CD14-positive monocyte (primary cell): ENCODE measurements at regions not wholly inside any gene's neighbourhood (a gene's known extent, or its start where the extent isn't known, plus 50 kb on each side); places are given as distances from the start of the nearest gene placed in this dataset.

Experiments
- DNase-seq, 3 donors: peaks; one replicate each; pipeline ENCODE4 v3.0.0-alpha.2; 2011 to 2022
- H2AFZ ChIP-seq: 2 replicates; pipeline ENCODE4 v1.6.0; 2012; ENCODE audit warnings: mild to moderate bottlenecking, low read depth, low read length, inconsistent platforms; ENCODE audit not compliant: insufficient read depth, poor library complexity, severe bottlenecking
- H3K27ac ChIP-seq, 2 donors: 1 replicate in 1 of 2; 2 replicates in 1 of 2; pipeline ENCODE4 v1.5.1; 2012 to 2013; ENCODE audit warnings: low read length in 2 of 2, control low read depth in 1 of 2, inconsistent platforms in 1 of 2, low read depth in 1 of 2, mild to moderate bottlenecking in 1 of 2
- H3K27me3 ChIP-seq, 2 donors: one replicate each; pipeline versions ENCODE4 v1.6.0 to v1.6.1; 2011 to 2013; ENCODE audit warnings: low read length in 2 of 2; ENCODE audit not compliant: control insufficient read depth in 2 of 2, insufficient read depth in 2 of 2
- H3K36me3 ChIP-seq, 2 donors: replicated peaks in 1 of 2; 1 replicate in 1 of 2; 2 replicates in 1 of 2; pipeline versions ENCODE4 v1.5.1 to v1.6.1; 2012 to 2013; ENCODE audit warnings: low read length in 2 of 2, control low read depth in 1 of 2, inconsistent platforms in 1 of 2, mild to moderate bottlenecking in 1 of 2; ENCODE audit not compliant: insufficient read depth in 2 of 2, control insufficient read depth in 1 of 2
- H3K4me1 ChIP-seq, 2 donors: 1 replicate in 1 of 2; 2 replicates in 1 of 2; pipeline versions ENCODE4 v1.5.1 to v1.6.1; 2012 to 2013; ENCODE audit warnings: low read length in 2 of 2, control low read depth in 1 of 2, inconsistent platforms in 1 of 2, mild to moderate bottlenecking in 1 of 2, moderate library complexity in 1 of 2; ENCODE audit not compliant: insufficient read depth in 2 of 2, control insufficient read depth in 1 of 2
- H3K4me2 ChIP-seq: replicated peaks from 2 replicates; pipeline ENCODE3; 2012; ENCODE audit warnings: low read length, moderate library complexity, mild to moderate bottlenecking; ENCODE audit not compliant: poor library complexity, severe bottlenecking; ENCODE audit errors: extremely low read depth
- H3K4me3 ChIP-seq, 3 experiments: fragments of 200-600 bp in 1 of 3; sonication (generic) in 1 of 3; replicated peaks in 1 of 3; 1 replicate in 2 of 3; 2 replicates in 1 of 3; pipeline ENCODE4 v1.5.1; 2011 to 2013; ENCODE audit warnings: low read length in 3 of 3, mild to moderate bottlenecking in 3 of 3, control low read depth in 2 of 3, low read depth in 2 of 3, inconsistent platforms in 1 of 3, moderate library complexity in 1 of 3
- H3K79me2 ChIP-seq: 2 replicates; pipeline ENCODE4 v1.6.0; 2012; ENCODE audit warnings: mild to moderate bottlenecking, control low read depth, inconsistent platforms, low read length, moderate library complexity; ENCODE audit not compliant: insufficient read depth
- H3K9ac ChIP-seq: 2 replicates; pipeline ENCODE4 v1.6.0; 2017; ENCODE audit warnings: low read length, mild to moderate bottlenecking; ENCODE audit not compliant: insufficient read depth, poor library complexity, severe bottlenecking
- H3K9me3 ChIP-seq, 2 donors: replicated peaks in 1 of 2; 1 replicate in 1 of 2; 2 replicates in 1 of 2; pipeline versions ENCODE4 v1.5.1 to v1.6.1; 2012 to 2013; ENCODE audit warnings: low read length in 2 of 2, control low read depth in 1 of 2; ENCODE audit not compliant: control insufficient read depth in 1 of 2, insufficient read depth in 1 of 2
- H4K20me1 ChIP-seq: 2 replicates; pipeline ENCODE4 v1.6.0; 2012; ENCODE audit warnings: mild to moderate bottlenecking, low read length, control low read depth, moderate library complexity; ENCODE audit not compliant: insufficient read depth
- H3K27ac Mint-ChIP-seq, 7 donors: one replicate each; pipeline ENCODE4 v1.8.0; 2020; ENCODE audit warnings: mild to moderate bottlenecking in 7 of 7, mixed read lengths in 7 of 7, moderate library complexity in 6 of 7, inconsistent platforms in 2 of 7
- H3K27me3 Mint-ChIP-seq, 3 donors: one replicate each; pipeline ENCODE4 v1.8.0; 2021 to 2022; ENCODE audit warnings: low read depth in 3 of 3, mild to moderate bottlenecking in 3 of 3, mixed read lengths in 3 of 3, moderate library complexity in 3 of 3, inconsistent platforms in 1 of 3
- H3K36me3 Mint-ChIP-seq, 2 donors: one replicate each; pipeline ENCODE4 v1.8.0; 2020; ENCODE audit warnings: mixed read lengths in 2 of 2, inconsistent platforms in 1 of 2, mild to moderate bottlenecking in 1 of 2
- H3K4me1 Mint-ChIP-seq: one replicate; pipeline ENCODE4 v1.8.0; 2020; ENCODE audit warnings: mild to moderate bottlenecking, mixed read lengths
- H3K4me3 Mint-ChIP-seq, 2 donors: one replicate each; pipeline ENCODE4 v1.8.0; 2020; ENCODE audit warnings: mild to moderate bottlenecking in 2 of 2, mixed read lengths in 2 of 2, moderate library complexity in 1 of 2
- H3K9me3 Mint-ChIP-seq, 7 donors: one replicate each; pipeline ENCODE4 v1.8.0; 2020 to 2022; ENCODE audit warnings: mixed read lengths in 7 of 7, mild to moderate bottlenecking in 6 of 7, moderate library complexity in 6 of 7, inconsistent platforms in 2 of 7
- WGBS: methylation state at CpG from one replicate; pipeline ENCODE4 v1.1.5; 2013; ENCODE audit warnings: missing lambda C conversion rate; ENCODE audit not compliant: insufficient coverage; 5-methylcytosine and 5-hydroxymethylcytosine counted together
- intact Hi-C, 2 donors: fragments of 100-400 bp; cut with micrococcal nuclease; formaldehyde crosslinking; loops; one replicate each; pipeline versions ENCODE4 v1.15.0 to v1.15.1; 2023
- TF ChIP-seq, protein P1 (sequence below): fragments of 200-600 bp; IDR thresholded peaks from one replicate; pipeline ENCODE4 v1.8.0; 2022; ENCODE audit warnings: antibody characterized with exemption, mild to moderate bottlenecking

DNA sequence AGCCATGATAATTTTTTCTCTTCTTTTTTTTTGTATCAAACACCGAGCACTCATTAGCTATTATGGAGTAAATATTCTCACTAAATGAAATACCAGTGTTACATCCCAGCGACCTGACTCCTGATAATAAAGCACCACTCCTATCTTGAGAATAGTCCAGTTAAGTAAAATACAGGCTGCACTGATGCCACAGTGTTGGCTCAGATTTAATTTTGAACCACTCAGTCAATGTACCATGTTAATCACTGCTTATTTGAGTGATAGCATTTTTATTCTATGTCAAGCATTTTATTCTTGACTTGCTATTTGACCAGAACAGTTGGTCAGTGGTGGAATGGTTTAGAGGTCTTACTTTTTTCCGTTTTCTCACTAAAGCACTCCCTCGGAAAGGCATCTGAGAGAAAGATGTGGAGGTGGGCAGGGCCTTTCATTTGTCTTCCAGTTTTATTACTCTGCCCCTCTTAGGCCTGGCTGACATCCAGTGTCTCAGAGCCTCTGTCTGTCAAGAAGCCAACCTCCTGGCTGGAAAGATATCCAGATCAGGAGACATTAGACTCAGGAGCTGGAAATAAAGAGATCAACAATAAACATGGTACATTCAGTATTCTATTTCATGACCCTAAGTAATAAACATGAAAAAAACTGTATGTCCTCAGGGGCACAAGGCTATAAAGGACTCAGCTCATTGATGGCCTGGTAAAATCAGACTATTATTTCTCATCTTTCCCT is 457.8 kb downstream of the EPM2A start:
- Histone ChIP-seq H3K4me2 (no peak overlapping the region), H3K9me3 (peaks cover 0 to 4% of the 10 kb centered on the region in 2 donors), H3K79me2 (no peaks in the 10 kb centered on the region), H3K9ac (no peak overlapping the region), H3K4me1 (no peaks in the 10 kb centered on the region), H4K20me1 (no peaks in the 10 kb centered on the region), H2AFZ (no peak overlapping the region), H3K27me3 (no peaks in the 10 kb centered on the region), H3K4me3 (no peak overlapping the region), H3K36me3 (no peaks in the 10 kb centered on the region), H3K27ac (no peak overlapping the region)
- Mint-ChIP-seq H3K27me3 (no peaks in the 10 kb centered on the region), H3K4me3 (no peak overlapping the region), H3K9me3 (peaks cover 0 to 10% (median 5%) of the 10 kb centered on the region in 7 donors), H3K27ac (no peak overlapping the region), H3K4me1 (no peaks in the 10 kb centered on the region), H3K36me3 (no peaks in the 10 kb centered on the region)
- intact Hi-C loops: no loop called here
- DNase-seq: no peak
- TF ChIP-seq, protein P1, sequence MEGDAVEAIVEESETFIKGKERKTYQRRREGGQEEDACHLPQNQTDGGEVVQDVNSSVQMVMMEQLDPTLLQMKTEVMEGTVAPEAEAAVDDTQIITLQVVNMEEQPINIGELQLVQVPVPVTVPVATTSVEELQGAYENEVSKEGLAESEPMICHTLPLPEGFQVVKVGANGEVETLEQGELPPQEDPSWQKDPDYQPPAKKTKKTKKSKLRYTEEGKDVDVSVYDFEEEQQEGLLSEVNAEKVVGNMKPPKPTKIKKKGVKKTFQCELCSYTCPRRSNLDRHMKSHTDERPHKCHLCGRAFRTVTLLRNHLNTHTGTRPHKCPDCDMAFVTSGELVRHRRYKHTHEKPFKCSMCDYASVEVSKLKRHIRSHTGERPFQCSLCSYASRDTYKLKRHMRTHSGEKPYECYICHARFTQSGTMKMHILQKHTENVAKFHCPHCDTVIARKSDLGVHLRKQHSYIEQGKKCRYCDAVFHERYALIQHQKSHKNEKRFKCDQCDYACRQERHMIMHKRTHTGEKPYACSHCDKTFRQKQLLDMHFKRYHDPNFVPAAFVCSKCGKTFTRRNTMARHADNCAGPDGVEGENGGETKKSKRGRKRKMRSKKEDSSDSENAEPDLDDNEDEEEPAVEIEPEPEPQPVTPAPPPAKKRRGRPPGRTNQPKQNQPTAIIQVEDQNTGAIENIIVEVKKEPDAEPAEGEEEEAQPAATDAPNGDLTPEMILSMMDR: no peak
- 100% methylated on average over 1 of the region's 4 CpGs for WGBS

- Mint-ChIP-seq H3K4me1 (no peaks in the 10 kb centered on the region), H3K4me3 (no peak overlapping the region), H3K27me3 (no peaks in the 10 kb centered on the region), H3K36me3 (no peaks in the 10 kb centered on the region), H3K9me3 (peaks cover 0 to 10% (median 7%) of the 10 kb centered on the region in 7 donors), H3K27ac (no peak overlapping the region)
- Histone ChIP-seq H3K27ac (no peak overlapping the region), H3K4me2 (no peak overlapping the region), H3K79me2 (no peaks in the 10 kb centered on the region), H3K9me3 (peaks cover 0 to 6% of the 10 kb centered on the region in 2 donors), H3K36me3 (no peaks in the 10 kb centered on the region), H2AFZ (no peak overlapping the region), H3K4me1 (no peaks in the 10 kb centered on the region), H3K9ac (no peak overlapping the region), H3K27me3 (no peaks in the 10 kb centered on the region), H3K4me3 (no peak overlapping the region), H4K20me1 (no peaks in the 10 kb centered on the region)
- WGBS: 100% methylated on average over 1 of the region's 2 CpGs
- no peak for DNase-seq
- TF ChIP-seq, protein P1: no peak
- intact Hi-C loops: no loop called here
Measured at GRCh38 chr6:145278163-145278807, 457.0 kb downstream of the EPM2A start.
